GM21515 (cell line): ENCODE measurements at regions not wholly inside any gene's neighbourhood (a gene's known extent, or its start where the extent isn't known, plus 50 kb on each side); places are given as distances from the start of the nearest gene placed in this dataset.
"Not testable (repeated sequence)": the region's sequence is repeated elsewhere in the genome, so short reads cannot be mapped to it uniquely, and the experiment has no call there.

ENCODE experiments used
- ATAC-seq: cut with Tn5 transposase; IDR thresholded peaks from one replicate; pipeline ENCODE4 v1.9.1; 2021; ENCODE audit not compliant: unreplicated experiment

- no peak for ATAC-seq
Observed at GRCh38 chr2:53543083-53543482, 224.5 kb upstream of the CHAC2 start.

GRCh38 chr2:53536583-53537361, 230.8 kb upstream of the CHAC2 start:
- no peak for ATAC-seq

GRCh38 chr2:53535234-53535840, 232.3 kb upstream of the CHAC2 start:
- no peak for ATAC-seq

GRCh38 chr2:53530126-53530525, 237.5 kb upstream of the CHAC2 start:
- ATAC-seq, result no peak

- ATAC-seq, result no peak
Observed at GRCh38 chr2:53527056-53527455, 240.5 kb upstream of the CHAC2 start.

- ATAC-seq, result no peak
Observed at GRCh38 chr2:53519918-53520841, 247.4 kb upstream of the CHAC2 start.

GRCh38 chr2:53517406-53517805, 250.2 kb upstream of the CHAC2 start:
- ATAC-seq, result no peak

GRCh38 chr2:53516650-53517049, 251.0 kb upstream of the CHAC2 start:
- ATAC-seq, result no peak

- no peak for ATAC-seq
Observed at GRCh38 chr2:53515435-53516332, 251.9 kb upstream of the CHAC2 start.

- ATAC-seq, result no peak
Observed at GRCh38 chr2:53513167-53513666, 254.4 kb upstream of the CHAC2 start.

- no peak for ATAC-seq
Observed at GRCh38 chr2:53512071-53512826, 255.4 kb upstream of the CHAC2 start.

GRCh38 chr2:53511549-53511948, 256.1 kb upstream of the CHAC2 start:
- ATAC-seq, result no peak

- no peak for ATAC-seq
Observed at GRCh38 chr2:53510401-53510800, 257.2 kb upstream of the CHAC2 start.

GRCh38 chr2:53509831-53510388, 257.7 kb upstream of the CHAC2 start:
- ATAC-seq, result no peak

- no peak for ATAC-seq
Observed at GRCh38 chr2:53508667-53509066, 258.9 kb upstream of the CHAC2 start.

GRCh38 chr2:53507070-53507469, 260.5 kb upstream of the CHAC2 start:
- not testable (repeated sequence) for ATAC-seq

- ATAC-seq, result no peak
Observed at GRCh38 chr2:53505826-53506225, 261.8 kb upstream of the CHAC2 start.

GRCh38 chr2:53504507-53504906, 263.1 kb upstream of the CHAC2 start:
- no peak for ATAC-seq

- ATAC-seq, result no peak
Observed at GRCh38 chr2:53500181-53500580, 267.4 kb upstream of the CHAC2 start.
